ENCODE measurements at regions not wholly inside any gene's neighbourhood (a gene's known extent, or its start where the extent isn't known, plus 50 kb on each side); places are given as distances from the start of the nearest gene placed in this dataset.

GRCh38 chr2:60105906-60106305, 447.5 kb downstream of the BCL11A start:
- TF ChIP-seq CTCF (IDR thresholded peaks at IDR 0.05): no peak
- no peaks in the 10 kb centered on the region for H3K4me1 ChIP-seq (ENCODE audit: control insufficient read depth in 1 of 2, low read depth in 2 of 2)
- no peak overlapping the region for H3K4me3 ChIP-seq

GRCh38 chr2:60104514-60105505, 448.6 kb downstream of the BCL11A start:
- H3K36me3 ChIP-seq: no peaks in the 10 kb centered on the region
- ATAC-seq (ENCODE audit: insufficient number of reproducible peaks, low FRiP score, low read depth): no peak
- no peak overlapping the region for H3K4me3 ChIP-seq
- H3K4me1 ChIP-seq (ENCODE audit: control insufficient read depth in 1 of 2, low read depth in 2 of 2): no peaks in the 10 kb centered on the region
- no peaks in the 10 kb centered on the region for H3K27me3 ChIP-seq (replicated peaks; ENCODE audit: insufficient read depth)
- no peak for TF ChIP-seq CTCF (IDR thresholded peaks at IDR 0.05)
- H3K27ac ChIP-seq: no peak overlapping the region
- no peak for DNase-seq (ENCODE audit: low spot score)
- no peaks in the 10 kb centered on the region for H3K9me3 ChIP-seq

More at GRCh38 chr2:60105906-60106305, 447.5 kb downstream of the BCL11A start:
- no peak for ATAC-seq (ENCODE audit: insufficient number of reproducible peaks, low FRiP score, low read depth)
- H3K36me3 ChIP-seq: no peaks in the 10 kb centered on the region
- no peaks in the 10 kb centered on the region for H3K27me3 ChIP-seq (replicated peaks; ENCODE audit: insufficient read depth)
- no peak overlapping the region for H3K27ac ChIP-seq
- no peak for DNase-seq (ENCODE audit: low spot score)
- H3K9me3 ChIP-seq: no peaks in the 10 kb centered on the region

- Histone ChIP-seq H3K4me3 (no peak overlapping the region), H3K36me3 (no peaks in the 10 kb centered on the region), H3K27ac (no peak overlapping the region), H3K27me3 (replicated peaks; ENCODE audit: insufficient read depth) (no peaks in the 10 kb centered on the region), H3K9me3 (no peaks in the 10 kb centered on the region), H3K4me1 (ENCODE audit: control insufficient read depth in 1 of 2, low read depth in 2 of 2) (no peaks in the 10 kb centered on the region)
- ATAC-seq (ENCODE audit: insufficient number of reproducible peaks, low FRiP score, low read depth): no peak
- TF ChIP-seq CTCF (IDR thresholded peaks at IDR 0.05): no peak
- no peak for DNase-seq (ENCODE audit: low spot score)
These were observed 453.4 kb downstream of the BCL11A start for GRCh38 chr2:60100034-60100433.

- no peaks in the 10 kb centered on the region for H3K9me3 ChIP-seq
- no peak for TF ChIP-seq CTCF (IDR thresholded peaks at IDR 0.05)
- no peak overlapping the region for H3K4me3 ChIP-seq
- DNase-seq (ENCODE audit: low spot score): no peak
- no peak for ATAC-seq (ENCODE audit: insufficient number of reproducible peaks, low FRiP score, low read depth)
- no peak overlapping the region for H3K27ac ChIP-seq
- no peaks in the 10 kb centered on the region for H3K27me3 ChIP-seq (replicated peaks; ENCODE audit: insufficient read depth)
- H3K36me3 ChIP-seq: no peaks in the 10 kb centered on the region
- H3K4me1 ChIP-seq (ENCODE audit: control insufficient read depth in 1 of 2, low read depth in 2 of 2): no peaks in the 10 kb centered on the region
These were observed 454.5 kb downstream of the BCL11A start for GRCh38 chr2:60098996-60099395.

- ATAC-seq (ENCODE audit: insufficient number of reproducible peaks, low FRiP score, low read depth): no peak
- TF ChIP-seq CTCF (IDR thresholded peaks at IDR 0.05): no peak
These were observed 456.2 kb downstream of the BCL11A start for GRCh38 chr2:60097298-60097697.

More at GRCh38 chr2:60097298-60097697, 456.2 kb downstream of the BCL11A start:
- H3K27me3 ChIP-seq (replicated peaks; ENCODE audit: insufficient read depth): no peaks in the 10 kb centered on the region
- H3K27ac ChIP-seq: no peak overlapping the region
- no peaks in the 10 kb centered on the region for H3K4me1 ChIP-seq (ENCODE audit: control insufficient read depth in 1 of 2, low read depth in 2 of 2)
- no peak for DNase-seq (ENCODE audit: low spot score)
- H3K9me3 ChIP-seq: no peaks in the 10 kb centered on the region
- H3K4me3 ChIP-seq: no peak overlapping the region
- H3K36me3 ChIP-seq: no peaks in the 10 kb centered on the region
